AG04449 (cell line): ENCODE measurements at regions not wholly inside any gene's neighbourhood (a gene's known extent, or its start where the extent isn't known, plus 50 kb on each side); places are given as distances from the start of the nearest gene placed in this dataset.
A peak's percentile ranks its signal among the peaks of the same experiment; 100 is the strongest.

Experiments used
- CTCF ChIA-PET: fragments of 350-600 bp; formaldehyde crosslinking; extraction: SDS; loops from one replicate; lab custom pipeline; 2021; ENCODE audit warnings: antibody characterized with exemption; lab: Yijun Ruan, JAX
- POLR2A ChIA-PET: fragments of 400-600, 350-600 bp; formaldehyde crosslinking; extraction: SDS; loops from one replicate; lab custom pipeline; 2020; ENCODE audit warnings: antibody characterized with exemption, inconsistent platforms; lab: Yijun Ruan, JAX
- DNase-seq: peaks from one replicate; pipeline ENCODE4 v3.0.0-alpha.2; 2010; ENCODE audit warnings: low read depth, low spot score
- H3K4me3 ChIP-seq: 2 replicates; pipeline ENCODE4 v1.5.1; 2011; ENCODE audit warnings: low read depth, mild to moderate bottlenecking, control low read depth, low read length
- CTCF ChIP-seq: IDR thresholded peaks from one replicate; pipeline ENCODE4 v1.5.1; 2011; ENCODE audit warnings: mild to moderate bottlenecking, moderate library complexity, low read length, control low read depth, inconsistent platforms; ENCODE audit not compliant: insufficient read depth; ENCODE audit errors: missing control alignments

DNA sequence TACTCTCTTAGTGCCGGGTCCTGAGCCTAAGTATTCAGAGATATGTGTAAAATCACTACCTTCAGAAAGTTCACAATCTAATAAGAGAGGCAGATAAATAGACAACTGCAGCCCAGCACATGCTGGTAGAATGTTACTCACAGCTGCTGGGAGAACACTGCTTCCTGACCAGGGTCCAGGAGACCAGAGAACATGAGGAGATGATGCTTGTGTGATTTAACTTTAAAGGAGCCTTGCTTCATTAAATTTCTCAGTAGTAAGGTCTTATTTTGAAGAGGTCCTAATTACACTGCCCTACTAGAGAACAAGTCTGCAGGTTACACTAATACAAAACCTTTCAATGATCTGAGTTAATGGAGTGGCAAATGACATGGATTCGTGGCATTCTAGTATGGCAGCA is 209.9 kb upstream of the TRIB2 start:
- CTCF ChIA-PET, result no interaction called here
- TF ChIP-seq CTCF, result no peak
- POLR2A ChIA-PET, result interaction anchor here (1.0 kb wide), 1 partner anchor 28 kb away, joined by 5 read pairs; no protein-coding TSS in a partner anchor
- H3K4me3 ChIP-seq, result no peak overlapping the region
- DNase-seq, result no peak

- peak; percentile 77 for DNase-seq
- ChIA-PET CTCF (no interaction called here), POLR2A (interaction anchor here (0.6 to 1.0 kb wide), 2 partner anchors 27 to 195 kb away, joined by 5 read pairs; no protein-coding TSS in a partner anchor)
- H3K4me3 ChIP-seq, result no peak overlapping the region
- TF ChIP-seq CTCF, result no peak
These were observed 209.4 kb upstream of the TRIB2 start for GRCh38 chr2:12507295-12507694.

- POLR2A ChIA-PET, result no interaction called here
- TF ChIP-seq CTCF, result no peak
- CTCF ChIA-PET, result no interaction called here
These were observed 206.7 kb upstream of the TRIB2 start for GRCh38 chr2:12510070-12510469.

GRCh38 chr2:12513339-12513738 is 203.4 kb upstream of the TRIB2 start:
- no peak for TF ChIP-seq CTCF
- CTCF ChIA-PET, result interaction anchor here (1.4 kb wide), 1 partner anchor 204 kb away, joined by 6 read pairs; the partner anchor contains the start of gene TRIB2
- H3K4me3 ChIP-seq, result no peak overlapping the region
- POLR2A ChIA-PET, result interaction anchor here (0.6 kb wide), 1 partner anchor 285 kb away, joined by 6 read pairs; no protein-coding TSS in a partner anchor
- DNase-seq, result no peak

More at GRCh38 chr2:12510070-12510469, 206.7 kb upstream of the TRIB2 start:
- H3K4me3 ChIP-seq, result no peak overlapping the region
- no peak for DNase-seq

DNA sequence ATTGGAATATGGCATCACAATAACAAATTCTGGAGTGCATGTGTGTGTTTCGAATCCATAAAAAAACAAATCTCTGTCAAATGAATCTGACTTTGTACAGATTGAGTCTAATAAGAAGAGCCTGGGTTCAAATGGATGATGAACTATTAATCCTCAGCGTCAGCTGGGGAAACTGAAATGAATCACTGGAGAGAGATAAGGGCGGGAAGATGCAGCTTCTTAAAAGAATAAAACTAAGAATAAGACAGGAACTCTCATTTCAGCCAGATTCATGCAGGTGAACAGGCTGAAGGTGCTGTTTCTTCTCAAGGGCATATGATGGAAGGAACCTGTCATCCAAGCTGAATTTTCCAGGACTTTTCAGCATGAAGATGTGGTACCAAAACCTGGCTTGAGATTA is 202.6 kb upstream of the TRIB2 start:
- TF ChIP-seq CTCF, result no peak
- no peak overlapping the region for H3K4me3 ChIP-seq
- no peak for DNase-seq
- POLR2A ChIA-PET, result interaction anchor here (0.6 kb wide), 1 partner anchor 286 kb away, joined by 6 read pairs; no protein-coding TSS in a partner anchor
- CTCF ChIA-PET, result interaction anchor here (1.4 kb wide), 1 partner anchor 203 kb away, joined by 6 read pairs; the partner anchor contains the start of gene TRIB2

DNA sequence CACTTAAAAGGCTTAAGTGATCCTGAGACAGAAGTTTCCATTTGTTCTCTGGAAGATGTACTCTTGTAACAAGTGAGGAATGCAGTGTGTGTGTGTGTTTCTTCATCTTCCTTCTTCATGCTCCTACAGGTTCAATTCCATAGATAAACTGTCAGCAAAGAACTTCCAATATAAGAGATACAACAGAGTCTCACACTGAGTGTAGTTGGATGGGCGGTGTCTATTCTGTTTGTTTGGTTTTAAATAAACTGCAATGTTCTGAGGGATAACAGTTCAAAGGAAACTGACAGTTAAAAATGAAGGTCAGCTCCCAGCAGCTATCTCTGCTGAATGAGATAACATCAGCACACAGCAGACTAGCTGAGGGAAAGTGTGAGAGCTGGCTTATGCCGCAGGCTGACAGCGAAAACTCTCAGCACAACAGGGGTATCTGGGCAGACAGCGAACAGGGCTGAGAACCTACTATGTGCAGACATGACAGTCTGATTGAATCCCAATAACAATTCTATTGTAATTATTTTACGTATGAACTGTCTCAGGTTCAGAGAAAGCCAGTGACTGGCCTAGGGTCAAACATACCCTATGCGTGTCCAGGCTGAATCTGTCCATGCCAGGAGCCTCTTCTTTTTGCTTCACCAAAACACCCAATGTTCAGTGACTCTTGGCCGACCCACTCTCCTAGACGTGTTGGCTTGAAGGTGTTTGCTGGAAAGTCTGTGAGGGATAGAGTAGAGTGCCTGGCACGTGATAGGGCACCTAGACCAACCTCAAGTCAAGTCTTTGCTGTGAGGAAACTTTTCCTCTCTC is 201.9 kb upstream of the TRIB2 start:
- TF ChIP-seq CTCF, result no peak
- no peak overlapping the region for H3K4me3 ChIP-seq
- ChIA-PET CTCF (no interaction called here), POLR2A (no interaction called here)
- DNase-seq, result no peak
